ENCODE measurements at regions not wholly inside any gene's neighbourhood (a gene's known extent, or its start where the extent isn't known, plus 50 kb on each side); places are given as distances from the start of the nearest gene placed in this dataset.

GRCh38 chr6:88558981-88559380 is 392.8 kb upstream of the CNR1 start:
- FAIRE-seq (no peak), ATAC-seq (no peak), DNase-seq (ENCODE audit: low spot score) (no peak)
- intact Hi-C loops (cut with micrococcal nuclease; ENCODE audit: unreplicated experiment) = no loop called here
- 3% methylated on average over 5 of the region's 5 CpGs for WGBS (ENCODE audit: low lambda C conversion rate)
- BruUV-seq (replicated peaks) = no TSS peak
- Histone ChIP-seq H4K20me1 (ENCODE audit: insufficient read depth, low read length) (no peaks in the 10 kb centered on the region), H3K4me3 (replicated peaks in 1 of 3; ENCODE audit: insufficient read depth in 1 of 3, low read depth in 2 of 3, low read length in 3 of 3) (no peak overlapping the region), H3K4me1 (ENCODE audit: insufficient read depth, low read length) (no peaks in the 10 kb centered on the region), H3K9me3 (ENCODE audit: low read length) (no peaks in the 10 kb centered on the region), H3K9ac (ENCODE audit: insufficient read depth, low read depth, low read length) (no peak overlapping the region), H2AFZ (ENCODE audit: low read length) (no peak overlapping the region), H3K79me2 (ENCODE audit: insufficient read depth, low read length) (no peaks in the 10 kb centered on the region), H3K36me3 (replicated peaks in 1 of 2; ENCODE audit: control insufficient read depth in 1 of 2, insufficient read depth in 2 of 2, low read length in 2 of 2) (no peaks in the 10 kb centered on the region), H3K4me2 (ENCODE audit: low read depth, low read length) (no peak overlapping the region), H3K27ac (ENCODE audit: extremely low read length, insufficient read depth, low read length) (no peak overlapping the region), H3K27me3 (ENCODE audit: control insufficient read depth in 1 of 2, insufficient read depth in 2 of 2, low read length in 2 of 2) (peaks cover 0 to 18% of the 10 kb centered on the region in 2 experiments; a peak in 2 of 5 replicates)
- POLR2A ChIA-PET = no interaction called here
- in situ Hi-C loops (cut with HindIII; ENCODE audit: extremely low pct_ligation_motif_present, low pct_unique_long_range_greater_than_20kb) = no loop called here
- CTCF ChIA-PET (ENCODE audit: low intra/inter-chr PET ratio, low total read pairs) = no interaction called here
- TF ChIP-seq E2F2 (CRISPR knock-in tag; IDR thresholded peaks at IDR 0.05; ENCODE audit: borderline replicate concordance) = no peak
- no peak for TF ChIP-seq FOXK1 (CRISPR knock-in tag; IDR thresholded peaks at IDR 0.05; ENCODE audit: borderline replicate concordance, low read depth)
- no peak for TF ChIP-seq ZNF501 (CRISPR knock-in tag; IDR thresholded peaks at IDR 0.05)
- no peak for TF ChIP-seq RELA (CRISPR knock-in tag; IDR thresholded peaks at IDR 0.05)
- TF ChIP-seq SRY (CRISPR knock-in tag; IDR thresholded peaks at IDR 0.05) = no peak
- no peak for TF ChIP-seq ZNF597 (CRISPR knock-in tag; IDR thresholded peaks at IDR 0.05)
- no peak for TF ChIP-seq RFX3 (CRISPR knock-in tag; IDR thresholded peaks at IDR 0.05)
- no peak for TF ChIP-seq PAXIP1 (CRISPR knock-in tag; conservative IDR thresholded peaks at IDR 0.05)
- no peak for TF ChIP-seq NR2F2 (IDR thresholded peaks at IDR 0.05; ENCODE audit: borderline replicate concordance, low read depth)
- TF ChIP-seq ZNF672 (CRISPR knock-in tag; IDR thresholded peaks at IDR 0.05) = no peak
- no peak for TF ChIP-seq MLXIP (CRISPR knock-in tag; IDR thresholded peaks at IDR 0.05; ENCODE audit: borderline replicate concordance)
- no peak for TF ChIP-seq EZH2 (conservative IDR thresholded peaks at IDR 0.05; ENCODE audit: low read depth, low read length)
